IPS-NIHi11 (cell line): ENCODE measurements at regions not wholly inside any gene's neighbourhood (a gene's known extent, or its start where the extent isn't known, plus 50 kb on each side); places are given as distances from the start of the nearest gene placed in this dataset.
A peak's percentile ranks its signal among the peaks of the same experiment; 100 is the strongest.

Experiments
- DNase-seq: peaks from one replicate; pipeline ENCODE4 v3.0.0; 2012; ENCODE audit warnings: mixed read lengths, low spot score

- DNase-seq: peak; percentile 36
Observed at GRCh38 chr5:77844623-77845323, 68.6 kb upstream of the TBCA start.

GRCh38 chr5:77844373-77844622 lies 68.2 kb upstream of the TBCA start:
- DNase-seq: no peak

- DNase-seq: peak; percentile 57
Observed at GRCh38 chr5:77843570-77844372, 67.6 kb upstream of the TBCA start.

GRCh38 chr5:77842243-77842642 lies 66.1 kb upstream of the TBCA start:
- no peak for DNase-seq

GRCh38 chr5:77841616-77842015 lies 65.5 kb upstream of the TBCA start:
- no peak for DNase-seq

- no peak for DNase-seq
Observed at GRCh38 chr5:77840930-77841329, 64.8 kb upstream of the TBCA start.

- DNase-seq: no peak
Observed at GRCh38 chr5:77839691-77840090, 63.6 kb upstream of the TBCA start.

GRCh38 chr5:77832938-77833337 lies 56.8 kb upstream of the TBCA start:
- no peak for DNase-seq

- no peak for DNase-seq
Observed at GRCh38 chr5:77832166-77832770, 56.1 kb upstream of the TBCA start.

GRCh38 chr5:77828445-77828844 lies 52.3 kb upstream of the TBCA start:
- no peak for DNase-seq
